CD4-positive, alpha-beta T cell treated with Interleukin-15 for 4 hours (primary cell): ENCODE measurements at regions not wholly inside any gene's neighbourhood (a gene's known extent, or its start where the extent isn't known, plus 50 kb on each side); places are given as distances from the start of the nearest gene placed in this dataset.

ENCODE experiments used
- DNase-seq: peaks from one replicate; pipeline ENCODE4 v3.0.0-alpha.2; 2020; ENCODE audit warnings: low spot score

- DNase-seq, result no peak
Observed at GRCh38 chr4:63619771-63620170, 789.5 kb downstream of the TECRL start.

GRCh38 chr4:63618883-63619718 is 790.1 kb downstream of the TECRL start:
- no peak for DNase-seq

- no peak for DNase-seq
Observed at GRCh38 chr4:63607169-63607872, 801.9 kb downstream of the TECRL start.

GRCh38 chr4:63589796-63590195 is 819.5 kb downstream of the TECRL start:
- no peak for DNase-seq

- no peak for DNase-seq
Observed at GRCh38 chr4:63583561-63583960, 825.7 kb downstream of the TECRL start.

GRCh38 chr4:63583007-63583406 is 826.2 kb downstream of the TECRL start:
- DNase-seq, result no peak

GRCh38 chr4:63580796-63581475 is 828.3 kb downstream of the TECRL start:
- DNase-seq, result no peak

- no peak for DNase-seq
Observed at GRCh38 chr4:63578383-63578782, 830.9 kb downstream of the TECRL start.

GRCh38 chr4:63566658-63567057 is 842.6 kb downstream of the TECRL start:
- no peak for DNase-seq

- no peak for DNase-seq
Observed at GRCh38 chr4:63563288-63564014, 845.8 kb downstream of the TECRL start.

- no peak for DNase-seq
Observed at GRCh38 chr4:63558709-63559108, 850.5 kb downstream of the TECRL start.

- DNase-seq, result no peak
Observed at GRCh38 chr4:63556332-63556731, 852.9 kb downstream of the TECRL start.

GRCh38 chr4:63553123-63553522 is 856.1 kb downstream of the TECRL start:
- DNase-seq, result no peak

- DNase-seq, result no peak
Observed at GRCh38 chr4:63541828-63542227, 867.4 kb downstream of the TECRL start.

- no peak for DNase-seq
Observed at GRCh38 chr4:63529581-63530337, 879.5 kb downstream of the TECRL start.

GRCh38 chr4:63528256-63528991 is 880.8 kb downstream of the TECRL start:
- no peak for DNase-seq

GRCh38 chr4:63526251-63526650 is 883.0 kb downstream of the TECRL start:
- no peak for DNase-seq

GRCh38 chr4:63524764-63525163 is 884.5 kb downstream of the TECRL start:
- no peak for DNase-seq

GRCh38 chr4:63505714-63506460 is 903.4 kb downstream of the TECRL start:
- no peak for DNase-seq

- no peak for DNase-seq
Observed at GRCh38 chr4:63493265-63493664, 916.0 kb downstream of the TECRL start.
